ENCODE measurements at regions not wholly inside any gene's neighbourhood (a gene's known extent, or its start where the extent isn't known, plus 50 kb on each side); places are given as distances from the start of the nearest gene placed in this dataset.
A peak's percentile ranks its signal among the peaks of the same experiment; 100 is the strongest.
"Not testable (repeated sequence)": the region's sequence is repeated elsewhere in the genome, so short reads cannot be mapped to it uniquely, and the experiment has no call there.

GRCh38 chrX:82775426-82775825 is 732.7 kb upstream of the POU3F4 start:
- H3K36me3 ChIP-seq (ENCODE audit: low read depth): no peaks in the 10 kb centered on the region
- no peak for TF ChIP-seq CTCF (conservative IDR thresholded peaks at IDR 0.05)
- TF ChIP-seq EZH2 (IDR thresholded peaks at IDR 0.05; ENCODE audit: low read depth): no peak
- DNase-seq: peak in 1 of 2 experiments; percentile 18
- H3K27me3 ChIP-seq (ENCODE audit: insufficient read depth, low read depth): no peaks in the 10 kb centered on the region
- H3F3A ChIP-seq (ENCODE audit: insufficient read depth, low read depth): no peaks in the 10 kb centered on the region
- no peaks in the 10 kb centered on the region for H4K20me1 ChIP-seq (ENCODE audit: insufficient read depth)
- H3K27ac ChIP-seq: no peak overlapping the region
- BruUV-seq (replicated peaks): no TSS peak
- no peaks in the 10 kb centered on the region for H3K79me2 ChIP-seq (ENCODE audit: low read depth)
- H3K4me3 ChIP-seq: no peak overlapping the region
- H3K4me1 ChIP-seq (replicated peaks; ENCODE audit: insufficient read depth): no peaks in the 10 kb centered on the region
- no peak overlapping the region for H2AFZ ChIP-seq
- ChIA-PET CTCF (no interaction called here), POLR2A (ENCODE audit: unreplicated experiment) (no interaction called here)
- intact Hi-C loops (cut with micrococcal nuclease; ENCODE audit: unreplicated experiment): no loop called here
- no peak overlapping the region for H3K4me2 ChIP-seq
- H3K9me2 ChIP-seq (ENCODE audit: insufficient read depth): no peaks in the 10 kb centered on the region
- H3K9me3 ChIP-seq (ENCODE audit: insufficient read depth, low read depth): no peaks in the 10 kb centered on the region

- ChIA-PET POLR2A (ENCODE audit: unreplicated experiment) (no interaction called here), CTCF (no interaction called here)
- H3F3A ChIP-seq (ENCODE audit: insufficient read depth, low read depth): no peaks in the 10 kb centered on the region
- intact Hi-C loops (cut with micrococcal nuclease; ENCODE audit: unreplicated experiment): no loop called here
- H3K27ac ChIP-seq: no peak overlapping the region
- H3K9me2 ChIP-seq (ENCODE audit: insufficient read depth): no peaks in the 10 kb centered on the region
- H4K20me1 ChIP-seq (ENCODE audit: insufficient read depth): no peaks in the 10 kb centered on the region
- no peaks in the 10 kb centered on the region for H3K27me3 ChIP-seq (ENCODE audit: insufficient read depth, low read depth)
- H2AFZ ChIP-seq: no peak overlapping the region
- TF ChIP-seq CTCF (conservative IDR thresholded peaks at IDR 0.05): no peak
- no peak for TF ChIP-seq EZH2 (IDR thresholded peaks at IDR 0.05; ENCODE audit: low read depth)
- no peaks in the 10 kb centered on the region for H3K4me1 ChIP-seq (replicated peaks; ENCODE audit: insufficient read depth)
- H3K9me3 ChIP-seq (ENCODE audit: insufficient read depth, low read depth): no peaks in the 10 kb centered on the region
- H3K79me2 ChIP-seq (ENCODE audit: low read depth): no peaks in the 10 kb centered on the region
- no peak overlapping the region for H3K4me3 ChIP-seq
- BruUV-seq (replicated peaks): no TSS peak
- DNase-seq: no peak
- no peak overlapping the region for H3K4me2 ChIP-seq
- no peaks in the 10 kb centered on the region for H3K36me3 ChIP-seq (ENCODE audit: low read depth)
Measured at GRCh38 chrX:82782014-82782413, 726.1 kb upstream of the POU3F4 start.

DNA sequence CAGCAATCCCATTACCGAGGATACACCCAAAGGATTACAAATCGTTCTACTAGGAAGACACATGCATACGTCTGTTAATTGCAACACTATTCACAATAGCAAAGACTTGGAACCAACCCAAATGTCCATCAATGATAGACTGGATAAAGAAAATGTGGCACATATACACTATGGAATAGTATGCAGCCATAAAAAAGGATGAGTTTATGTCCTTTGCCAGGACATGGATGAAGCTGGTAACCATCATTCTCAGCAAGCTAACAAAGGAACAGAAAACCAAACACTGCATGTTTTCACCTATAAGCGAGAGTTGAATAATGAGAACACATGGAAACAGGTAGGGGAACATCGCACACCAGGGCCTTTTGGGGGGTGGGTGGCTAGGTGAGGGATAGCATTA is 695.2 kb upstream of the POU3F4 start:
- H3K9me3 ChIP-seq (ENCODE audit: insufficient read depth, low read depth); H4K20me1 ChIP-seq (ENCODE audit: insufficient read depth); H3K4me3 ChIP-seq; H3K36me3 ChIP-seq (ENCODE audit: low read depth); H3F3A ChIP-seq (ENCODE audit: insufficient read depth, low read depth); H3K27me3 ChIP-seq (ENCODE audit: insufficient read depth, low read depth); DNase-seq; H3K27ac ChIP-seq; H3K9me2 ChIP-seq (ENCODE audit: insufficient read depth); POLR2A ChIA-PET (ENCODE audit: unreplicated experiment); intact Hi-C loops (cut with micrococcal nuclease; ENCODE audit: unreplicated experiment); H3K79me2 ChIP-seq (ENCODE audit: low read depth); H3K4me2 ChIP-seq; H2AFZ ChIP-seq; CTCF ChIA-PET; H3K4me1 ChIP-seq (replicated peaks; ENCODE audit: insufficient read depth); BruUV-seq (replicated peaks): not testable (repeated sequence)

- CTCF ChIA-PET: no interaction called here
- no peak overlapping the region for H3K27ac ChIP-seq
- POLR2A ChIA-PET (ENCODE audit: unreplicated experiment): no interaction called here
Measured at GRCh38 chrX:82813671-82814078, 694.4 kb upstream of the POU3F4 start.

More at GRCh38 chrX:82813671-82814078, 694.4 kb upstream of the POU3F4 start:
- peak; percentile 45 to 86 for DNase-seq
- Histone ChIP-seq H3K9me3 (ENCODE audit: insufficient read depth, low read depth) (no peaks in the 10 kb centered on the region), H3F3A (ENCODE audit: insufficient read depth, low read depth) (no peaks in the 10 kb centered on the region), H3K27me3 (ENCODE audit: insufficient read depth, low read depth) (no peaks in the 10 kb centered on the region), H3K4me1 (replicated peaks; ENCODE audit: insufficient read depth) (no peaks in the 10 kb centered on the region; the same call in 1 of the 2 replicates), H3K4me3 (no peak overlapping the region), H3K79me2 (ENCODE audit: low read depth) (no peaks in the 10 kb centered on the region), H3K36me3 (ENCODE audit: low read depth) (no peaks in the 10 kb centered on the region), H3K9me2 (ENCODE audit: insufficient read depth) (no peaks in the 10 kb centered on the region), H3K4me2 (no peak overlapping the region), H4K20me1 (ENCODE audit: insufficient read depth) (no peaks in the 10 kb centered on the region), H2AFZ (no peak overlapping the region)
- no TSS peak for BruUV-seq (replicated peaks)
- TF ChIP-seq CTCF (conservative IDR thresholded peaks at IDR 0.05): no peak
- TF ChIP-seq EZH2 (IDR thresholded peaks at IDR 0.05; ENCODE audit: low read depth): no peak
- intact Hi-C loops (cut with micrococcal nuclease; ENCODE audit: unreplicated experiment): no loop called here
